Parathyroid adenoma (tissue), 2 donors: ENCODE measurements at regions not wholly inside any gene's neighbourhood (a gene's known extent, or its start where the extent isn't known, plus 50 kb on each side); places are given as distances from the start of the nearest gene placed in this dataset.

ENCODE experiments used
- H2AFZ ChIP-seq: fragments of 300-600 bp; sonication (generic); one replicate; pipeline ENCODE4 v1.7.0; 2017; ENCODE audit warnings: antibody characterized with exemption, mild to moderate bottlenecking
- H3K27ac ChIP-seq: fragments of 300-600 bp; sonication (generic); one replicate; pipeline ENCODE4 v1.7.0; 2017
- H3K27me3 ChIP-seq: fragments of 300-600 bp; sonication (generic); one replicate; pipeline ENCODE4 v1.7.0; 2017; ENCODE audit warnings: low read length; ENCODE audit not compliant: control insufficient read depth, insufficient read depth
- H3K36me3 ChIP-seq: fragments of 300-600 bp; sonication (generic); one replicate; pipeline ENCODE4 v1.7.0; 2017; ENCODE audit warnings: low read length; ENCODE audit not compliant: control insufficient read depth, insufficient read depth
- H3K4me1 ChIP-seq: fragments of 300-600 bp; sonication (generic); one replicate; pipeline ENCODE4 v1.7.0; 2017; ENCODE audit warnings: control low read depth
- H3K4me2 ChIP-seq: fragments of 300-600 bp; sonication (generic); one replicate; pipeline ENCODE4 v1.7.0; 2017; ENCODE audit warnings: low read length
- H3K4me3 ChIP-seq: fragments of 300-600 bp; sonication (generic); one replicate; pipeline ENCODE4 v1.7.0; 2017; ENCODE audit warnings: low read depth, low read length
- H3K79me2 ChIP-seq: fragments of 300-600 bp; sonication (generic); one replicate; pipeline ENCODE4 v1.7.0; 2017; ENCODE audit warnings: control low read depth
- H3K9ac ChIP-seq: fragments of 300-600 bp; sonication (generic); one replicate; pipeline ENCODE4 v1.7.0; 2017; ENCODE audit warnings: mild to moderate bottlenecking
- H3K9me3 ChIP-seq: fragments of 300-600 bp; sonication (generic); one replicate; pipeline ENCODE4 v1.7.0; 2017; ENCODE audit warnings: low read length; ENCODE audit not compliant: control insufficient read depth
- CTCF ChIP-seq: fragments of 300-600 bp; sonication (generic); IDR thresholded peaks from one replicate; pipeline ENCODE4 v1.7.0; 2017; ENCODE audit warnings: antibody characterized with exemption, mild to moderate bottlenecking
- donor health status: primary hyperparathyroidism.

- Histone ChIP-seq H3K79me2 (no peaks in the 10 kb centered on the region), H3K9ac (no peak overlapping the region), H3K4me2 (no peak overlapping the region), H3K4me3 (no peak overlapping the region), H3K36me3 (no peaks in the 10 kb centered on the region), H3K9me3 (no peaks in the 10 kb centered on the region), H3K27me3 (no peaks in the 10 kb centered on the region), H3K27ac (no peak overlapping the region), H2AFZ (no peak overlapping the region), H3K4me1 (no peaks in the 10 kb centered on the region)
- no peak for TF ChIP-seq CTCF
Measured at GRCh38 chr7:119578116-119578515, 694.9 kb upstream of the KCND2 start.

GRCh38 chr7:119594956-119595355 is 678.0 kb upstream of the KCND2 start:
- Histone ChIP-seq H3K9ac (no peak overlapping the region), H3K9me3 (no peaks in the 10 kb centered on the region), H3K79me2 (no peaks in the 10 kb centered on the region), H2AFZ (no peak overlapping the region), H3K4me3 (no peak overlapping the region), H3K36me3 (no peaks in the 10 kb centered on the region), H3K4me1 (no peaks in the 10 kb centered on the region), H3K4me2 (no peak overlapping the region), H3K27ac (no peak overlapping the region), H3K27me3 (no peaks in the 10 kb centered on the region)
- no peak for TF ChIP-seq CTCF

- H3K27ac ChIP-seq: no peak overlapping the region
- no peaks in the 10 kb centered on the region for H3K4me1 ChIP-seq
- H3K4me2 ChIP-seq: no peak overlapping the region
- no peaks in the 10 kb centered on the region for H3K79me2 ChIP-seq
- no peaks in the 10 kb centered on the region for H3K27me3 ChIP-seq
- no peaks in the 10 kb centered on the region for H3K36me3 ChIP-seq
- TF ChIP-seq CTCF: no peak
- H3K4me3 ChIP-seq: no peak overlapping the region
- H3K9ac ChIP-seq: no peak overlapping the region
- no peaks in the 10 kb centered on the region for H3K9me3 ChIP-seq
- H2AFZ ChIP-seq: no peak overlapping the region
Measured at GRCh38 chr7:119596651-119597050, 676.3 kb upstream of the KCND2 start.

DNA sequence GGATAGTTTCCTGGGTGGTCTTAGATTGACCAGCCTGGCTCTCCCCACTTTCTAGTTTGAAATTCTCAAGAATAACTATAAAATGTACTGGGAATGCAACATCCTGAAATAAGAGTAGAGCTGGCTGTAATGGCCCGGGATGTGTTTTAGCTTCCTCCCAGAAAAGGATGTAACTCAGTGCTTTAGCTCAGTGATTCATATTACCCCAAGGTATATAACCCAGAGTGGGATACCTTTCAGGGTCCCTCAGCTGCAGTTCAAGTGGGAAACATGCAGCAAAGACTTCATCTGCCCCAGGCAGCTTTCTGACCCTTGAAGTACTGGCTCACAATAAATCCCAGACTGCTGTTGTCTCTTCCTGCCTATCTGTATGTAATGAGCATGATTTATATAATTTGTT is 666.7 kb upstream of the KCND2 start:
- Histone ChIP-seq H2AFZ (no peak overlapping the region), H3K9me3 (no peaks in the 10 kb centered on the region), H3K36me3 (no peaks in the 10 kb centered on the region), H3K79me2 (no peaks in the 10 kb centered on the region), H3K4me1 (no peaks in the 10 kb centered on the region), H3K4me2 (no peak overlapping the region), H3K27ac (no peak overlapping the region), H3K4me3 (no peak overlapping the region), H3K9ac (no peak overlapping the region), H3K27me3 (no peaks in the 10 kb centered on the region)
- no peak for TF ChIP-seq CTCF

- no peaks in the 10 kb centered on the region for H3K36me3 ChIP-seq
- no peak for TF ChIP-seq CTCF
- no peak overlapping the region for H3K4me3 ChIP-seq
- no peaks in the 10 kb centered on the region for H3K79me2 ChIP-seq
- no peak overlapping the region for H3K9ac ChIP-seq
- no peak overlapping the region for H2AFZ ChIP-seq
- no peak overlapping the region for H3K27ac ChIP-seq
- no peaks in the 10 kb centered on the region for H3K9me3 ChIP-seq
- no peaks in the 10 kb centered on the region for H3K27me3 ChIP-seq
- no peak overlapping the region for H3K4me2 ChIP-seq
- no peaks in the 10 kb centered on the region for H3K4me1 ChIP-seq
Measured at GRCh38 chr7:119620769-119621168, 652.2 kb upstream of the KCND2 start.
